GM21367 (cell line): ENCODE measurements at regions not wholly inside any gene's neighbourhood (a gene's known extent, or its start where the extent isn't known, plus 50 kb on each side); places are given as distances from the start of the nearest gene placed in this dataset.

Experiments used
- ATAC-seq: cut with Tn5 transposase; IDR thresholded peaks from one replicate; pipeline ENCODE4 v1.9.1; 2021; ENCODE audit not compliant: unreplicated experiment

- no peak for ATAC-seq
Observed at GRCh38 chr11:28464252-28464867, 356.2 kb downstream of the METTL15 start.

- no peak for ATAC-seq
Observed at GRCh38 chr11:28463826-28464225, 355.6 kb downstream of the METTL15 start.

DNA sequence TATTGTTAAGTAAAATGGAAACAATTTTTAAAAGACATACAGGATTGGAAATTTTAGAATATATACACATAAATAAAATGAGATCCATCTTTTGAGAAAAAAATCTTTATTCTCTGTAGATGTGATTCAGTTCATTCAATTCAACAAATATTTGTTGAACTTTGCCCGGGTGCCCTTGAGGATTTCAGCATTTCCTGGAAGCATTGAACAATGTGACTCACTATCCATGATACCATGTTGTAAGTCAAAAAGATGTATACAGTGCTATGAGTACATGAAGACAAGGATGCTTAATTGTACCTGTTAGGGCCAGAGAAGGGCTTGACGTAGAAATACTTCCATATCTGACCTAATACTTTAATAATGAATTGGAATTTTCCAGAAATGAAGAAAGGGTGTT is 353.7 kb downstream of the METTL15 start:
- no peak for ATAC-seq

GRCh38 chr11:28461338-28461737 is 353.1 kb downstream of the METTL15 start:
- ATAC-seq, result no peak

GRCh38 chr11:28460348-28460747 is 352.2 kb downstream of the METTL15 start:
- ATAC-seq, result no peak

DNA sequence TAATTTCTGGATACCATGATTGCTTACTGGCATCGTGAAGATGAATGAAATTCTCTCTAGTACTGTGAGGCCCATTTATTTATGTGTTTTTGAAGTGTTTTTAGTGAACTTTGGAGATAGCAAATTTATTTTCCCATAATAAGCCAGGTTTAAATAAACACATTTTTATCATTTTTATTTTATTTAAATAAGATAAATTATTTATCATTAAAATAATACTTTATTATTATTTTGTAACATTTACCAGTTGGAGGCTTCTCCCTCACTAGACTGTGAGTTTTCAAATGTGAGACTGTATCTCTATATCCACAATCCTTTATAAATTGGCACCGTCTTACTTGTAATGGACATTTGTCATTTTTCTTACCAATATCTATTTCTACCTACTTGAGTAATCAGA is 351.7 kb downstream of the METTL15 start:
- no peak for ATAC-seq

DNA sequence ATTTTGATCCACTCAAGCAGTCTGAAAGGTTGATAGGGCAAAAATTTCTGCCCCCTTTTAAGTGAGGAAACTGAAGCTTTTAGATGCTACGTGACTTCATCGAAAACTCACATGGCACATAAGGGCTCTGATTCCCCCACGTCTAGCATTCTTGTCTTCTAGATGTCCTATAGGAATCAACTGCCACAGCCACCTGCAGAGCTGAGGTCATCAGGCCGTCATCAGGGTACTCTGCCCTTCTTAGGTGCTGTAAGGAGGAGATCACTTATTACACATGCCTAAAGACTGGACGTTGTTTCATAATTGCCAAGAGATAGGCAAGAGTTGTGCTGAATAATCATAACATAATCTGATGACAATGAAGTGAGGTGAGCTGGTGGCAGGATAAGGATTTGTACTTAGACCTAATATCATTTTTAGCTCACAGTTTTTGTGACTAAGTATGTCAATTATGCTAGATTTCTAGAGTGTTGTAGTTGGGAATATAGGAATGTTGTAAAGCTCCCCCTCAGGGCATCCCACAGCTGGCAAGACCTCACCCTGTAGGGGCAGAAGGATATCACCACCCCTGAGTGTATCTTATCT is 349.4 kb downstream of the METTL15 start:
- ATAC-seq, result no peak

DNA sequence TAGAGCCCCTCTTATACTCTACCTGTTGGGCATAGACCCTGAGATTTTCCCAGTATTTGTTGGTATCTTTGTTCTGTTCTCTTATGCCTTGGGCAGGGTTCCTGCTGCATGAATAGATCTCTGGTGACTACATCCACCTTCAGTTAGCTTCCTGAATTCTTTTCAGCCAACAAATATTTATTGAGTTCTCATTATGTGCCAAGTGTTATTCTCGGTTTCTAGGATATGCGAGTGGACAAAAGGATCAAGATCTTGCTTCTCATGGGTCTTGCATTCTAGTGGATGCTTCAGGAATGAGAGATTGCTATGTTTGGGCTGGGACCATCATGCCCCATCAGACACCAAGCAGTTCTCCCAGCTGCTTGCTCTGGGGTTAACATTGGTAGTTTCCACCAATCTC is 340.0 kb downstream of the METTL15 start:
- ATAC-seq, result no peak

- ATAC-seq, result no peak
Observed at GRCh38 chr11:28447226-28447625, 339.0 kb downstream of the METTL15 start.

GRCh38 chr11:28442131-28442530 is 333.9 kb downstream of the METTL15 start:
- ATAC-seq, result no peak

DNA sequence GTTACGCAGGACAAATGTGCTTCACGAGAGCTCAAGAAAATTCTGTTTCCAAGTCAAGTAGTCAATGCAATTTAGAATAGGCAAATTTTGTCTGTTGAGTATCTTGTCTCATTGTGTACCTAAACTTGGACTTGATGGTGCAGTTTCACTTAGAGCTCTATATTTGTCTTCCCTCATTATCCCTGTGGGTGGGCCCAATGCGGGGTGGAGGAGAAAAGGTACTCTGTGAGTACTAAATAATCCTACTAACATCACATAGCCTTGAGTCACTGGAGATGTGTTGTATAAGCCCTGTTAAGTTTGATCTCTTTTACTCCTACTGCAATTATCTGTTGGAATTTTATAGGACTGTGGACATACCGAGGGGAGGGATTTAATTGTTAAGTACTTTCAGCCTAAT is 331.2 kb downstream of the METTL15 start:
- no peak for ATAC-seq

DNA sequence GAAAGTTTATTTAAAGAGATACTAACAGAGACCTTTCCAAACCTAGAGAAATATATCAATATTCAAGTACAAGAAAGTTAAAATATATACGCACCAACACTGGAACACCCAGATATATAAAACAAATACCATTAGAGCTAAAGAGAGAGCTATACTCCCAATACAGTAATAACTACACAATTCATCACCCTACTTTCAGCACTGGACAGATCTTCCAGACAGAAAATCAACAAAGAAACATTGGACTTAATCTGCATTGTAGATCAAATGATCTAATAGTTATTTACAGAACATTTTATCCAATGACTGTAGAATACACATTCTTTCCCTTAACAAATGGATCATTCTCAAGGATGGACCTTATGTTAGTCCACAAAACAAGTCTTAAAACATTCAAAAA is 311.9 kb downstream of the METTL15 start:
- ATAC-seq, result no peak

DNA sequence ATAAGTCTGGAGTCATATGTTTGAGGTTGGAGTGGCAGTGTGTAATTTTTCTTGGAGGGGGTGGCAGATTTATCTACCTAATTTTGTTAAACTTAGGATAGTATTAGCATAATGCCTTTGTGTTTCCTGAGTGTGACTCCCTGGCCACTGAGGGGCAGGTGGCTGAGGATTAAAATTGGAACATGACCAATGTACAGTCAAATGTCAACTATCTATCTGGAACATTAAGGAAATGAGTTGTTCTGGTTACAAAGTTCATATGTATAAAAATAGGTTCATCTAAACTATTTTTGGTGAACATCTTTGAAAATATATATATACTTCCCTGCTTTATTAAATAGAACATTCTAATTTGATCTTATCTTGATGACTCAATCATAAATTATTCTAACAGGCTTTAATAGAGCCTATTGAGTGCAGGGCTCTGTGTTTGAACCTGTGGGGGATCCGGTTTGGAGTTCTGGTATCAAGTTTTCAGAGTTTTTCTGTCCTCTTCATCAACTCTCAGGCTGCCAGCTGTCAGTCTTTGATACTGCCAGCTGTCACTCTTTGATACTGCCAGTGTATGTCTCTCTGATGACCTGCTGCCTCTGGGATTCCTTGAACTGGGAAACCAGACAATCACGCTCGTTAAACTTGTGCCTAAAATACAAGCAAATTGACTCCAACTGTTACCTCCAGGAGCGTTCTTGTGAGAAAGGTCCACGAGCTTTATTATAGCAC is 309.6 kb downstream of the METTL15 start:
- ATAC-seq, result no peak

- ATAC-seq, result no peak
Observed at GRCh38 chr11:28412029-28412428, 303.8 kb downstream of the METTL15 start.

DNA sequence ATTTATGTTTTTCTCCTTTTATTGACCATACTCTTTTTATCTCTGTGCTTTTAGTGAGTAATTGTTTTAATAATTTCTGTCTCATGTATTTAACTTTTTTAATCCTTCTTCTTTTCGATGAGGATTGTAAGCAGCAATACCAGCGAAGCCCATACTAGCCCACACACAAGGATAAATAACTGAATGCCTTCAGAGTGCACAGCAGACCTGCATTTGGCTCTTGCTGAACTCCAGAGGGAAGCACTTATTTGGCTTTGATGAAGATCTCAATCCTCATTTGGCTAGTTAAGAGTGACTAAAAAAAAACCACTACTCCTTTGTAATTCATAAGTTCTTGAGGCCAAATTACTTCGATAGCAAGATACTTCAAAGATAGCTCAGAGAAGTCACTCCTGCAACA is 293.3 kb downstream of the METTL15 start:
- no peak for ATAC-seq

DNA sequence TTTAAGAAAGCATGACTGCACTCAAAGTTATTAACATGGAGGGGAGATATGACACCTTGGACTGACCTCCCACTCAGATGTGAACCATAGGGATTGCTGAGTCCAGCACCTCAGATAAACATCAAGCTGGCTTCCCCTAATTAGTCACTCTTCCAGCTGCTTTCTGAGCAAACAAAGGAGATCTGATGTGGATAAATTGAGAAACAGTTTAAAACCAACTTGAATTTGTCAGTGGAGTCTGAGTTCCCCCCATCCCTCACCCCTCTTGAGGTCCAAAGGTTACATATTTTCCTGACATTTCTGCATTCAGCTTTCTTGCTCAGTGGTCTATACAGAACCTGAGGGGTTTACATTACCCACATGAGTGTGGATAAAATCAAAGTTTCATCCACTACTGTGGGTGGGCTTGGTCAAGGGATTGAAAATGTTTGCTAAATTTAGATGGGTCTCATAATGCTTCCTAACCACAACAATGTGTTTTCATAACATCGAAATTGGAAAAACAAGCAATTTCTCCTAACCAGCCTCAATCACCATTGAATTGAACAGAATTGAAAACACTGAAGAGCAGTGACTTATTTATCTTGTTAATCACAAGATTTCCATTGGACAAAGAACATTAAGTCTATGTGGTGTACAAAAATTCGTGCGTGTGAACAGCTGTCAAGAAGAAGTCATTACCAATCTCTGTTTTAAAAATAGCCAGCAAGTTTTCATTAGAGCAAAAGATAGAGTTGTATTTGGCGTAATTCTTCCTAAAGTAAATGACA is 292.3 kb downstream of the METTL15 start:
- ATAC-seq, result no peak

- no peak for ATAC-seq
Observed at GRCh38 chr11:28393348-28393747, 285.2 kb downstream of the METTL15 start.

DNA sequence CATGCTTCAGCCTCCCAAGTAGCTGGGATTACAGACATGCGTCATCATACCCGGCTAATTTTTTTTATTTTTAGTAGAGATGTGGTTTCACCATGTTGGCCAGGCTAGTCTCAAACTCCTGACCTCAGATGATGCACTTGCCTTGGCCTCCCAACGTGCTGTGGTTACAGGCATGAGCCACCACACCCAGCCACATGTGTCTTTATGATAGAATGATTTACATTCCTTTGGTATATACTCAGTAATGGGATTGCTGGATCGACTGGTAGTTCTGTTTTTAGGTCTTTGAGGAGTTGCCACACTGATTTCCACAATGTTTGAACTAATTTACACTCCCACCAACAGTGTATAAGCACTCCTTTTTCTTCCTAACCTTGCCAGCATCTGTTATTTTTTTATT is 276.2 kb downstream of the METTL15 start:
- no peak for ATAC-seq

DNA sequence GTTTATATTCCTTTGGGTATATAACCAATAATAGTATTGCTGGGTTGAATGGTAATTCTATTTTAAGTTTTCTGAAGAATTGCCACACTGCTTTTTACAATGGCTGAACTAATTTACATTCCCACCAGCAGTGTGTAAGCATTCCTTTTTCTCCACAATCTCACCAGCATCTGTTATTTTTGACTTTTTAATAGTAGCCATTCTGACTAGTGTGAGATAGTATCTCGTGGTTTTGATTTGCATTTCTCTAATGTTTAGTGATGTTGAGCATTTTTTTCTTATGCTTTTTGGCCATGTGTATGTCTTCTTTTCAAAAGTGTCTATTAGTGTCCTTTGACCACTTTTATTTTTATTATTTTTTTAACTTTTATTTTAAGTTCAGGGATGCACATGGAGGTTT is 275.3 kb downstream of the METTL15 start:
- ATAC-seq, result no peak
